Naive thymus-derived CD4-positive, alpha-beta T cell (primary cell): ENCODE measurements at regions not wholly inside any gene's neighbourhood (a gene's known extent, or its start where the extent isn't known, plus 50 kb on each side); places are given as distances from the start of the nearest gene placed in this dataset.

Experiments used
- ATAC-seq: fragments of 150-1000 bp; cut with Tn5 transposase; 2 replicates; pipeline ENCODE4 v1.10.0; 2021; ENCODE audit warnings: mild to moderate bottlenecking, moderate library complexity
- CTCF ChIA-PET: fragments of 350-600 bp; sonication (Branson Sonifier 250); formaldehyde crosslinking; loops from one replicate; lab custom pipeline; 2021; ENCODE audit warnings: antibody characterized with exemption; lab: Charles Lee
- POLR2A ChIA-PET: fragments of 350-600 bp; sonication (Branson Sonifier 250); formaldehyde crosslinking; loops from one replicate; lab custom pipeline; 2021; ENCODE audit warnings: antibody characterized with exemption, inconsistent platforms; lab: Charles Lee
- DNase-seq, 9 donors: peaks; one replicate each; pipeline versions ENCODE4 v3.0.0 to v3.0.0-alpha.2; 2020 to 2022; ENCODE audit warnings: mixed read lengths in 1 of 9
- H3K27ac ChIP-seq: one replicate; pipeline ENCODE4 v1.7.0; 2013; ENCODE audit warnings: mild to moderate bottlenecking, low read depth, low read length, moderate library complexity
- H3K27me3 ChIP-seq, 2 donors: one replicate each; pipeline ENCODE4 v1.7.0; 2013; ENCODE audit warnings: low read length in 2 of 2, mild to moderate bottlenecking in 2 of 2, moderate library complexity in 2 of 2; ENCODE audit not compliant: control insufficient read depth in 2 of 2, insufficient read depth in 2 of 2
- H3K36me3 ChIP-seq, 3 experiments: 1 replicate in 2 of 3; 2 replicates in 1 of 3; pipeline ENCODE4 v1.7.0; 2013; ENCODE audit warnings: low read length in 3 of 3, mild to moderate bottlenecking in 3 of 3, moderate library complexity in 1 of 3; ENCODE audit not compliant: insufficient read depth in 3 of 3, control insufficient read depth in 2 of 3
- H3K4me1 ChIP-seq, 2 donors: one replicate each; pipeline ENCODE4 v1.7.0; 2013; ENCODE audit warnings: low read length in 2 of 2, mild to moderate bottlenecking in 2 of 2, moderate library complexity in 1 of 2; ENCODE audit not compliant: control insufficient read depth in 2 of 2, insufficient read depth in 2 of 2
- H3K4me3 ChIP-seq: 2 replicates; pipeline ENCODE4 v1.7.0; 2013; ENCODE audit warnings: mild to moderate bottlenecking, low read length
- H3K9me3 ChIP-seq, 3 experiments: 1 replicate in 2 of 3; 2 replicates in 1 of 3; pipeline ENCODE4 v1.7.0; 2013; ENCODE audit warnings: low read length in 3 of 3; ENCODE audit not compliant: control insufficient read depth in 2 of 3
- H3K27ac Mint-ChIP-seq, 9 donors: one replicate each; pipeline ENCODE4 v1.8.0; 2020 to 2022; ENCODE audit warnings: mixed read lengths in 9 of 9, mild to moderate bottlenecking in 8 of 9, moderate library complexity in 5 of 9, inconsistent platforms in 2 of 9
- H3K27me3 Mint-ChIP-seq, 5 donors: one replicate each; pipeline ENCODE4 v1.8.0; 2021 to 2022; ENCODE audit warnings: mixed read lengths in 5 of 5, mild to moderate bottlenecking in 1 of 5
- H3K36me3 Mint-ChIP-seq, 5 donors: one replicate each; pipeline ENCODE4 v1.8.0; 2020 to 2022; ENCODE audit warnings: mixed read lengths in 5 of 5, mild to moderate bottlenecking in 3 of 5, inconsistent platforms in 1 of 5
- H3K4me1 Mint-ChIP-seq, 7 donors: one replicate each; pipeline ENCODE4 v1.8.0; 2020 to 2022; ENCODE audit warnings: mixed read lengths in 7 of 7, mild to moderate bottlenecking in 3 of 7, inconsistent platforms in 1 of 7
- H3K4me3 Mint-ChIP-seq, 10 donors: one replicate each; pipeline ENCODE4 v1.8.0; 2020 to 2022; ENCODE audit warnings: mild to moderate bottlenecking in 10 of 10, mixed read lengths in 10 of 10, moderate library complexity in 6 of 10, inconsistent platforms in 2 of 10
- H3K9me3 Mint-ChIP-seq, 11 donors: one replicate each; pipeline ENCODE4 v1.8.0; 2020 to 2022; ENCODE audit warnings: mixed read lengths in 11 of 11, mild to moderate bottlenecking in 4 of 11, inconsistent platforms in 1 of 11, moderate library complexity in 1 of 11
- intact Hi-C, 2 donors: fragments of 100-400 bp; cut with micrococcal nuclease; formaldehyde crosslinking; loops; one replicate each; pipeline ENCODE4 v1.15.1; 2023

DNA sequence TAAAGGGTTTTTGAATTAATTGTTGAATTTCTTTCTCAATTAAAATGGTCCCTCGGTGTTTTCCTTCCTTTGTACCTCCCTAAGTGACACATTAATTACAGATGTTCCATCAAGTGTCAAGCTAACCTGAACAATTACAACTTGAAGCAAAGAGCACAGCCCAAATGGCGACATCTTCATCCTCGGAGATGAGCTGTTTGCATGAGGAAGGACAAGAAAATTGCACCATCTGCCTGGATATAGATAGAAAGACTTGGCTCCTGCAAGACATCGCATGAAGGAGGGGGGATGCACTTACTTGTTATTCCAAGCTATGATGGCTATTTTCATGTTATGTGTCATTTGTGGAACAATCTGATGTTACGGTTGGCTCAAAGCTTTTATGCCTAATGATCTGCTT, 86.4 kb upstream of the ZKSCAN2 start:
- Histone ChIP-seq H3K4me1 (no peaks in the 10 kb centered on the region), H3K27me3 (no peaks in the 10 kb centered on the region), H3K4me3 (no peak overlapping the region), H3K36me3 (no peaks in the 10 kb centered on the region), H3K27ac (no peak overlapping the region), H3K9me3 (no peaks in the 10 kb centered on the region)
- no peaks in the 10 kb centered on the region for H3K36me3 Mint-ChIP-seq
- intact Hi-C loops: no loop called here
- ChIA-PET POLR2A (no interaction called here), CTCF (no interaction called here)
- H3K4me3 Mint-ChIP-seq: no peak overlapping the region
- H3K9me3 Mint-ChIP-seq: peaks cover 0 to 9% (median 0%) of the 10 kb centered on the region in 11 donors
- no peaks in the 10 kb centered on the region for H3K4me1 Mint-ChIP-seq
- ATAC-seq (no peak), DNase-seq (no peak)
- H3K27me3 Mint-ChIP-seq: peaks cover 0 to 48% (median 31%) of the 10 kb centered on the region in 5 donors
- no peak overlapping the region for H3K27ac Mint-ChIP-seq

DNA sequence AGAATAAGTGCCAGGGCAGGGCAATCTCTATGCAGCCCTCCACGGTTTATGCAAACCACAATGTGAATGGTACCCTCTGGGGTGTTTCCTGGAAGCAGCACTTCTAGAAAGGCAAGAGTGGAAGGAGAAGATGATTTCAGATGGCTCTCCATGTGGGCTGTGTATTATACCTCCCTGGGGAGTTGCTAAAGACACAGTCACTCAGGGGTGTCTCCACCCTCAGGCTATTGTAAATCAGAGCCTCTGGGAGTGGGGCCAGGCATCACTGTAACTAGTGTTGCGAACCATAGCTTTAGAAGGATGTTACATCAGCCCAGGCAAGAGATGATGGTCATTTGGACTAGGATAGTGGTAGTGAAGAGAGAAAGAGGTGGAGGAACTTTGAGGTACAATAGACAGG, 83.3 kb upstream of the ZKSCAN2 start:
- peaks cover 0 to 45% (median 24%) of the 10 kb centered on the region in 5 donors for H3K27me3 Mint-ChIP-seq
- Histone ChIP-seq H3K36me3 (no peaks in the 10 kb centered on the region), H3K27ac (no peak overlapping the region), H3K9me3 (no peaks in the 10 kb centered on the region), H3K4me3 (no peak overlapping the region), H3K4me1 (no peaks in the 10 kb centered on the region), H3K27me3 (no peaks in the 10 kb centered on the region)
- no peak overlapping the region for H3K27ac Mint-ChIP-seq
- intact Hi-C loops: no loop called here
- H3K36me3 Mint-ChIP-seq: no peaks in the 10 kb centered on the region
- CTCF ChIA-PET: no interaction called here
- H3K4me1 Mint-ChIP-seq: peaks cover 0 to 1% (median 0%) of the 10 kb centered on the region in 7 donors
- H3K4me3 Mint-ChIP-seq: no peak overlapping the region
- POLR2A ChIA-PET: no interaction called here
- no peak for ATAC-seq
- H3K9me3 Mint-ChIP-seq: peaks cover 0 to 11% (median 1%) of the 10 kb centered on the region in 11 donors
- DNase-seq: no peak

DNA sequence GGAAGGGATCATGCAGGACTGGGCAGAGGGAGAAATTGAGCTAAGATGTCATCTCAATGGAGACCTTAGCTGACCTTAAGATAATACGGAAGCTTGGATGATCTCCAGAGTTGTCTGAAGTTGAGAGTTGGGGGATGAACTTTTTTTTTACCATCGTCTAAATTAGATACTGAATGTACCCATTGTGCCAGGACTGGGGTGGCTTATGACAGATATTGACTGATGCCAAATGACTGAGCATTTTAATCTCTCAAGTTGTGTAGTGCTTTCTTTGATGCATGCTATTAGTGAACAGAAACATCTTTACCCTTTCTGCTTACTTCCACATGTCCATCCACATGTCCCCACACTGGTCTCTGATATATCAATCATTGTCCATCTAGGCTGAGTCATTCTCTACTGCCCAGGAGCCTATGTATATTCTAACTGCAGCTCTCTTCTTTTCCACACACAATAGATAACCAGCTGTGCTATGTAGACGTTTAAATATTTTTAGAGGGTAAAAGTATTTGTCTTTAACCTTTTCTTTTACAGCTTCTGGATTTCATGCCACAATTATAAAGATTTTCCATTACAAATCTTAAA, 60.2 kb upstream of the ZKSCAN2 start:
- Mint-ChIP-seq H3K27ac (no peak overlapping the region), H3K4me3 (no peak overlapping the region), H3K9me3 (peaks cover 11 to 72% (median 32%) of the 10 kb centered on the region in 11 donors), H3K4me1 (no peaks in the 10 kb centered on the region), H3K27me3 (peaks cover under 1 to 41% (median 11%) of the 10 kb centered on the region in 5 donors), H3K36me3 (peaks cover 0 to 13% (median 4%) of the 10 kb centered on the region in 5 donors)
- Histone ChIP-seq H3K27me3 (no peaks in the 10 kb centered on the region), H3K36me3 (no peaks in the 10 kb centered on the region), H3K9me3 (peaks cover 0 to 12% (median 0%) of the 10 kb centered on the region in 3 experiments), H3K27ac (no peak overlapping the region), H3K4me1 (no peaks in the 10 kb centered on the region), H3K4me3 (no peak overlapping the region)
- ATAC-seq: no peak
- intact Hi-C loops: no loop called here
- DNase-seq: no peak
- ChIA-PET POLR2A (no interaction called here), CTCF (no interaction called here)

DNA sequence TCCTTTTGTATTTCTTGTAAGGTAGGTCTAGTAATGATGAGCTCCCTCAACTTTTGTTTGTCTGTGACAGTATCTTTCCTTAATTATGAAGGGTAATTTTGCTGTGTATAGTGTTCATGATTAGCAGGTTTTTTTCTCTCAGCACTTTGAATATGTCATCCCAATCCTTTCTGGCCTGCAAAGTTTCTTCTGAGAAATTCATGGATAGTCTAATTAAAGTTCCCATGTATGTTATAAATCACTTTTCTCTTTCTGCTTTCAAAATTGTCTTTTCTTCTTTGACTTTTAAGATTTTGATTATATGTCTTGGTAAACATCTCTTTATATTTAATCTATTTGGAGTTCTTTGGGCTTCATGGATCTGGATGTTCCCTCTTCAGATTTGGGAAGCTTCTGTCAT, 54.3 kb upstream of the ZKSCAN2 start:
- Mint-ChIP-seq H3K36me3 (peaks cover 9 to 31% (median 12%) of the 10 kb centered on the region in 5 donors), H3K4me1 (peaks cover 0 to 2% (median 0%) of the 10 kb centered on the region in 7 donors), H3K27ac (no peak overlapping the region), H3K4me3 (no peak overlapping the region), H3K27me3 (peaks cover 0 to 30% (median 7%) of the 10 kb centered on the region in 5 donors), H3K9me3 (peaks cover 0 to 61% (median 36%) of the 10 kb centered on the region in 11 donors)
- ATAC-seq (no peak), DNase-seq (no peak)
- Histone ChIP-seq H3K27ac (no peak overlapping the region), H3K27me3 (no peaks in the 10 kb centered on the region), H3K36me3 (no peaks in the 10 kb centered on the region), H3K4me1 (no peaks in the 10 kb centered on the region), H3K9me3 (peaks cover 0 to 24% (median 4%) of the 10 kb centered on the region in 3 experiments), H3K4me3 (no peak overlapping the region)
- ChIA-PET POLR2A (no interaction called here), CTCF (no interaction called here)
- intact Hi-C loops: no loop called here

DNA sequence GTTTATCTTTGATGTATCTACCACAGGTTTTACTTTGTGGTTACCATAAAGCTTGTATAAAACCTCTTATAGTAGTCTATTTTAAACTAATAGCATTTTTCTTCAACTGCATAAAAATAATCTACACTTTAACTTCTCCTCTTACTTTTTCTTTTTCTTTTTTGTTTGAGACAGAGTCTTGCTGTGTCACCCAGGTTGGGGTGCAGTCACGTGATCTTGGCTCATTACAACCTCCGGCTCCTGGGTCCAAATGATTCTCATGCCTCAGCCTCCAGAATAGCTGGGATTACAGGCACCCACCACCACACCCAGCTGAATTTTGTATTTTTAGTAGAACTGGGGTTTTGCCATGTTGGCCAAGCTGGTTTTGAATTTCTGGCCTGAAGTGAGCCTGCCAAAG, 53.4 kb upstream of the ZKSCAN2 start:
- POLR2A ChIA-PET: no interaction called here
- no peak for ATAC-seq
- H3K36me3 ChIP-seq: no peaks in the 10 kb centered on the region
- Mint-ChIP-seq H3K27ac (no peak overlapping the region), H3K4me1 (peaks cover 0 to 2% (median 0%) of the 10 kb centered on the region in 7 donors), H3K4me3 (no peak overlapping the region), H3K9me3 (peaks cover 0 to 53% (median 33%) of the 10 kb centered on the region in 11 donors), H3K36me3 (peaks cover 9 to 31% (median 12%) of the 10 kb centered on the region in 5 donors), H3K27me3 (peaks cover 0 to 21% (median 5%) of the 10 kb centered on the region in 5 donors)
- no peaks in the 10 kb centered on the region for H3K4me1 ChIP-seq
- no peak for DNase-seq
- intact Hi-C loops: no loop called here
- H3K9me3 ChIP-seq: peaks cover 0 to 24% (median 4%) of the 10 kb centered on the region in 3 experiments
- no peaks in the 10 kb centered on the region for H3K27me3 ChIP-seq
- CTCF ChIA-PET: no interaction called here
- H3K4me3 ChIP-seq: no peak overlapping the region
- no peak overlapping the region for H3K27ac ChIP-seq
